Esophagus muscularis mucosa (tissue), 4 donors: ENCODE measurements at regions not wholly inside any gene's neighbourhood (a gene's known extent, or its start where the extent isn't known, plus 50 kb on each side); places are given as distances from the start of the nearest gene placed in this dataset.

ENCODE experiments used
- EP300 ChIP-seq: sonication (generic); formaldehyde crosslinking; IDR thresholded peaks from one replicate; pipeline ENCODE4 v1.6.1; 2017; ENCODE audit warnings: antibody characterized with exemption
- POLR2A ChIP-seq: fragments of 450-650 bp; IDR thresholded peaks from one replicate; pipeline ENCODE4 v1.6.1; 2017; ENCODE audit warnings: antibody characterized with exemption, moderate library complexity, mild to moderate bottlenecking, low read depth
- TF ChIP-seq, protein P1 (sequence below), 3 experiments: fragments of 200-600 bp in 2 of 3; fragments of 450-650 bp in 1 of 3; sonication (generic) in 2 of 3; IDR thresholded peaks; one replicate each; pipeline ENCODE4 v1.5.1; 2017 to 2019; ENCODE audit warnings: antibody characterized with exemption in 3 of 3, mild to moderate bottlenecking in 2 of 3, moderate library complexity in 1 of 3

- no peak for TF ChIP-seq EP300
- no peak for TF ChIP-seq POLR2A
- TF ChIP-seq, protein P1, sequence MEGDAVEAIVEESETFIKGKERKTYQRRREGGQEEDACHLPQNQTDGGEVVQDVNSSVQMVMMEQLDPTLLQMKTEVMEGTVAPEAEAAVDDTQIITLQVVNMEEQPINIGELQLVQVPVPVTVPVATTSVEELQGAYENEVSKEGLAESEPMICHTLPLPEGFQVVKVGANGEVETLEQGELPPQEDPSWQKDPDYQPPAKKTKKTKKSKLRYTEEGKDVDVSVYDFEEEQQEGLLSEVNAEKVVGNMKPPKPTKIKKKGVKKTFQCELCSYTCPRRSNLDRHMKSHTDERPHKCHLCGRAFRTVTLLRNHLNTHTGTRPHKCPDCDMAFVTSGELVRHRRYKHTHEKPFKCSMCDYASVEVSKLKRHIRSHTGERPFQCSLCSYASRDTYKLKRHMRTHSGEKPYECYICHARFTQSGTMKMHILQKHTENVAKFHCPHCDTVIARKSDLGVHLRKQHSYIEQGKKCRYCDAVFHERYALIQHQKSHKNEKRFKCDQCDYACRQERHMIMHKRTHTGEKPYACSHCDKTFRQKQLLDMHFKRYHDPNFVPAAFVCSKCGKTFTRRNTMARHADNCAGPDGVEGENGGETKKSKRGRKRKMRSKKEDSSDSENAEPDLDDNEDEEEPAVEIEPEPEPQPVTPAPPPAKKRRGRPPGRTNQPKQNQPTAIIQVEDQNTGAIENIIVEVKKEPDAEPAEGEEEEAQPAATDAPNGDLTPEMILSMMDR (IDR thresholded peaks at IDR 0.05), result no peak
Observed at GRCh38 chr3:124588794-124589193, 141.5 kb upstream of the UMPS start.
